AG04449 (cell line): ENCODE measurements at regions not wholly inside any gene's neighbourhood (a gene's known extent, or its start where the extent isn't known, plus 50 kb on each side); places are given as distances from the start of the nearest gene placed in this dataset.

Source experiments
- CTCF ChIA-PET: fragments of 350-600 bp; formaldehyde crosslinking; extraction: SDS; loops from one replicate; lab custom pipeline; 2021; ENCODE audit warnings: antibody characterized with exemption; lab: Yijun Ruan, JAX
- POLR2A ChIA-PET: fragments of 400-600, 350-600 bp; formaldehyde crosslinking; extraction: SDS; loops from one replicate; lab custom pipeline; 2020; ENCODE audit warnings: antibody characterized with exemption, inconsistent platforms; lab: Yijun Ruan, JAX
- DNase-seq: peaks from one replicate; pipeline ENCODE4 v3.0.0-alpha.2; 2010; ENCODE audit warnings: low read depth, low spot score
- H3K4me3 ChIP-seq: 2 replicates; pipeline ENCODE4 v1.5.1; 2011; ENCODE audit warnings: low read depth, mild to moderate bottlenecking, control low read depth, low read length
- TF ChIP-seq, protein P1 (sequence below): IDR thresholded peaks from one replicate; pipeline ENCODE4 v1.5.1; 2011; ENCODE audit warnings: mild to moderate bottlenecking, moderate library complexity, low read length, control low read depth, inconsistent platforms; ENCODE audit not compliant: insufficient read depth; ENCODE audit errors: missing control alignments

DNA sequence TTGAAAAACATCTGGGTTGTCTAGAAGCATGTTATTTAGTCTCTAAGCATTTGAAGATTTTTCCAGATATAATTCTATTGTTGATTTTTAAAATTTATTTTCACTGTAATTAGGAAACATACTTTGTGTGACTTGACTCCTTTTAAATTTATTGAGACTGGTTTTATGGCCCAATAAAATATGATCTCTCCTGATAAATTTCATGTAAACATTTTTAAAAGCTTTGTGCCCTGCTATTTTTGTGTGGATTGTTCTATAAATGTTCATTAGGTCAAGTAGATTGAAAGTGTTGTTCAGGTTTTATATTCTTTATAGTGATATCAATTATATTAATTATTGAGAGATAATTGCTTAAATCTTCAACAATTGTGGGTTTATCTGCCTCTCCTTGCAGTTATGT, 105.4 kb downstream of the RFX6 start:
- ChIA-PET POLR2A (no interaction called here), CTCF (interaction anchor here (0.8 to 1.0 kb wide), 2 partner anchors 11 to 12 kb away, joined by 3 read pairs; no protein-coding TSS in a partner anchor)
- H3K4me3 ChIP-seq: no peak overlapping the region
- TF ChIP-seq, protein P1, sequence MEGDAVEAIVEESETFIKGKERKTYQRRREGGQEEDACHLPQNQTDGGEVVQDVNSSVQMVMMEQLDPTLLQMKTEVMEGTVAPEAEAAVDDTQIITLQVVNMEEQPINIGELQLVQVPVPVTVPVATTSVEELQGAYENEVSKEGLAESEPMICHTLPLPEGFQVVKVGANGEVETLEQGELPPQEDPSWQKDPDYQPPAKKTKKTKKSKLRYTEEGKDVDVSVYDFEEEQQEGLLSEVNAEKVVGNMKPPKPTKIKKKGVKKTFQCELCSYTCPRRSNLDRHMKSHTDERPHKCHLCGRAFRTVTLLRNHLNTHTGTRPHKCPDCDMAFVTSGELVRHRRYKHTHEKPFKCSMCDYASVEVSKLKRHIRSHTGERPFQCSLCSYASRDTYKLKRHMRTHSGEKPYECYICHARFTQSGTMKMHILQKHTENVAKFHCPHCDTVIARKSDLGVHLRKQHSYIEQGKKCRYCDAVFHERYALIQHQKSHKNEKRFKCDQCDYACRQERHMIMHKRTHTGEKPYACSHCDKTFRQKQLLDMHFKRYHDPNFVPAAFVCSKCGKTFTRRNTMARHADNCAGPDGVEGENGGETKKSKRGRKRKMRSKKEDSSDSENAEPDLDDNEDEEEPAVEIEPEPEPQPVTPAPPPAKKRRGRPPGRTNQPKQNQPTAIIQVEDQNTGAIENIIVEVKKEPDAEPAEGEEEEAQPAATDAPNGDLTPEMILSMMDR: no peak
- no peak for DNase-seq

GRCh38 chr6:116983375-116983774, 106.3 kb downstream of the RFX6 start:
- ChIA-PET POLR2A (no interaction called here), CTCF (no interaction called here)
- no peak overlapping the region for H3K4me3 ChIP-seq
- TF ChIP-seq, protein P1: no peak
- DNase-seq: no peak

GRCh38 chr6:116986819-116987218, 109.8 kb downstream of the RFX6 start:
- TF ChIP-seq, protein P1: no peak
- no peak for DNase-seq
- H3K4me3 ChIP-seq: no peak overlapping the region
- ChIA-PET POLR2A (no interaction called here), CTCF (no interaction called here)

DNA sequence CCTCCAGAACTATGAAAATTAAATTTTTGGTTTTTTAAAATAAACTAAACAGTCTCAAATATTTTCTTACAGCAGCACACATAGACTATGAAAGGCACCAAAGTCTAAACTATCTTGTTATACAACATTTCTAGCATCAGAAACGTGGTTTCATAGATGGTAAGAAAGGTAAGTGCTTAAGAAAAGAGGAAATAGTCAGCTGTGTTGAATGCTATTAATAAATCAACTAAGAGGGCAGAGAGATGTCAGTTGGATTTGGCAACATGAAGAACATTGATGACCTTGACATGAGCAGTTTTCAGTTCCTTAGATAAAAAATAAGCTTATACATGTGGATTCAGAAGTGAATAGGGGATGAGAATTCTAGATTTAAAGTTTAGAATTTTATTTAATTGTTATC, 113.6 kb downstream of the RFX6 start:
- TF ChIP-seq, protein P1: no peak
- H3K4me3 ChIP-seq: no peak overlapping the region
- ChIA-PET CTCF (no interaction called here), POLR2A (no interaction called here)
- DNase-seq: no peak

- no peak overlapping the region for H3K4me3 ChIP-seq
- ChIA-PET CTCF (no interaction called here), POLR2A (no interaction called here)
- TF ChIP-seq, protein P1: no peak
- DNase-seq: no peak
These were observed 115.5 kb downstream of the RFX6 start for GRCh38 chr6:116992546-116992945.

DNA sequence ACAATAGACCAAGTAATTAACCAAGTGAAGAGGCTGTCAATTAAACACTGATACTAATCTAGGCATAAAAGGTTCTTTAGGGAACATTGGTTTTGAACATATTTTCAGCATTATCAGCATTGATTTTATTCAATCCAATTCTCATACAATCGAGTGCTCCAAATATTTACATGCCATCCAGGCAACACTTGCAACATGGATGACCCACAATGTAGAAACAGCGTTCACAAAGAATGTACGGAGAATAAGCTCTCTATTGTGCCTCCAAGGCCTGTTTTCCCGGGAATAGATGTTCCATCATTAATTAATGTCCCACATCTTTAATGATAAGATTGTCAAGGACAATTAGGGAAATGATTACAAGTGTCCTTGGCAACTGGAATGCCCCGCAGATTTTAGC, 117.4 kb downstream of the RFX6 start:
- no peak for DNase-seq
- TF ChIP-seq, protein P1: no peak
- CTCF ChIA-PET: no interaction called here
- POLR2A ChIA-PET: no interaction called here
- H3K4me3 ChIP-seq: no peak overlapping the region
